PFSK-1 (cell line): ENCODE measurements at regions not wholly inside any gene's neighbourhood (a gene's known extent, or its start where the extent isn't known, plus 50 kb on each side); places are given as distances from the start of the nearest gene placed in this dataset.

Experiments
- FOXP2 ChIP-seq: optimal IDR thresholded peaks from 2 replicates; pipeline ENCODE3; 2011; ENCODE audit warnings: borderline replicate concordance, control low read depth, inconsistent platforms; ENCODE audit not compliant: insufficient read depth; ENCODE audit errors: extremely low read length, extremely low read depth
- POLR2AphosphoS5 ChIP-seq: IDR thresholded peaks from 2 replicates; pipeline ENCODE4 v1.6.1; 2012; ENCODE audit warnings: low read depth, mild to moderate bottlenecking, control low read depth, low read length, moderate library complexity
- REST ChIP-seq, 2 experiments: IDR thresholded peaks; 2 replicates each; pipeline versions ENCODE4 v1.6.1 to v1.8.0; 2011 to 2012; ENCODE audit warnings: low read depth in 2 of 2, low read length in 2 of 2, control low read depth in 1 of 2, inconsistent platforms in 1 of 2, mild to moderate bottlenecking in 1 of 2, moderate library complexity in 1 of 2; ENCODE audit not compliant: insufficient read depth in 1 of 2
- SIN3A ChIP-seq: IDR thresholded peaks from 2 replicates; pipeline ENCODE4 v1.6.1; 2012; ENCODE audit warnings: mild to moderate bottlenecking, low read length, moderate library complexity, borderline replicate concordance; ENCODE audit not compliant: insufficient read depth
- TAF1 ChIP-seq: IDR thresholded peaks from 2 replicates; pipeline ENCODE4 v1.6.1; 2012; ENCODE audit warnings: low read length, control low read depth, borderline replicate concordance; ENCODE audit not compliant: insufficient read depth

- TF ChIP-seq POLR2AphosphoS5: no peak
- no peak for TF ChIP-seq FOXP2
- TF ChIP-seq SIN3A: no peak
- TF ChIP-seq REST (IDR thresholded peaks at IDR 0.05; ENCODE audit: insufficient read depth in 1 of 2, low read depth in 2 of 2, low read length in 2 of 2): no peak
- TF ChIP-seq TAF1: no peak
Measured at GRCh38 chr7:119802147-119802546, 470.8 kb upstream of the KCND2 start.

- TF ChIP-seq TAF1 (no peak), REST (IDR thresholded peaks at IDR 0.05; ENCODE audit: insufficient read depth in 1 of 2, low read depth in 2 of 2, low read length in 2 of 2) (no peak), POLR2AphosphoS5 (no peak), FOXP2 (no peak), SIN3A (no peak)
Measured at GRCh38 chr7:119825091-119825655, 447.8 kb upstream of the KCND2 start.

GRCh38 chr7:119826547-119826946 lies 446.4 kb upstream of the KCND2 start:
- no peak for TF ChIP-seq POLR2AphosphoS5
- TF ChIP-seq FOXP2: no peak

- TF ChIP-seq REST (IDR thresholded peaks at IDR 0.05; ENCODE audit: insufficient read depth in 1 of 2, low read depth in 2 of 2, low read length in 2 of 2) (no peak), TAF1 (no peak), POLR2AphosphoS5 (no peak), FOXP2 (no peak), SIN3A (no peak)
Measured at GRCh38 chr7:119838444-119838843, 434.5 kb upstream of the KCND2 start.

- TF ChIP-seq SIN3A (no peak), TAF1 (no peak), POLR2AphosphoS5 (no peak), REST (IDR thresholded peaks at IDR 0.05; ENCODE audit: insufficient read depth in 1 of 2, low read depth in 2 of 2, low read length in 2 of 2) (no peak), FOXP2 (no peak)
Measured at GRCh38 chr7:119842337-119842736, 430.6 kb upstream of the KCND2 start.
